HUES6 (cell line): ENCODE measurements at regions not wholly inside any gene's neighbourhood (a gene's known extent, or its start where the extent isn't known, plus 50 kb on each side); places are given as distances from the start of the nearest gene placed in this dataset.

Experiments used
- H3K27ac ChIP-seq: 2 replicates; pipeline ENCODE4 v1.7.0; 2013; ENCODE audit warnings: low read depth, mild to moderate bottlenecking, low read length, inconsistent platforms
- H3K27me3 ChIP-seq: 2 replicates; pipeline ENCODE4 v1.6.1; 2013; ENCODE audit warnings: low read length; ENCODE audit not compliant: control insufficient read depth, insufficient read depth
- H3K36me3 ChIP-seq: 2 replicates; pipeline ENCODE4 v1.6.1; 2013; ENCODE audit warnings: low read length; ENCODE audit not compliant: control insufficient read depth, insufficient read depth
- H3K4me1 ChIP-seq: 2 replicates; pipeline ENCODE4 v1.6.1; 2013; ENCODE audit warnings: low read length; ENCODE audit not compliant: control insufficient read depth, insufficient read depth
- H3K4me3 ChIP-seq: 2 replicates; pipeline ENCODE4 v1.5.1; 2013; ENCODE audit warnings: low read depth, low read length
- H3K9ac ChIP-seq: one replicate; pipeline ENCODE4 v1.6.1; 2013; ENCODE audit warnings: mild to moderate bottlenecking, low read length
- H3K9me3 ChIP-seq: 2 replicates; pipeline ENCODE4 v1.6.1; 2013; ENCODE audit warnings: low read depth, low read length; ENCODE audit not compliant: control insufficient read depth, insufficient read depth

DNA sequence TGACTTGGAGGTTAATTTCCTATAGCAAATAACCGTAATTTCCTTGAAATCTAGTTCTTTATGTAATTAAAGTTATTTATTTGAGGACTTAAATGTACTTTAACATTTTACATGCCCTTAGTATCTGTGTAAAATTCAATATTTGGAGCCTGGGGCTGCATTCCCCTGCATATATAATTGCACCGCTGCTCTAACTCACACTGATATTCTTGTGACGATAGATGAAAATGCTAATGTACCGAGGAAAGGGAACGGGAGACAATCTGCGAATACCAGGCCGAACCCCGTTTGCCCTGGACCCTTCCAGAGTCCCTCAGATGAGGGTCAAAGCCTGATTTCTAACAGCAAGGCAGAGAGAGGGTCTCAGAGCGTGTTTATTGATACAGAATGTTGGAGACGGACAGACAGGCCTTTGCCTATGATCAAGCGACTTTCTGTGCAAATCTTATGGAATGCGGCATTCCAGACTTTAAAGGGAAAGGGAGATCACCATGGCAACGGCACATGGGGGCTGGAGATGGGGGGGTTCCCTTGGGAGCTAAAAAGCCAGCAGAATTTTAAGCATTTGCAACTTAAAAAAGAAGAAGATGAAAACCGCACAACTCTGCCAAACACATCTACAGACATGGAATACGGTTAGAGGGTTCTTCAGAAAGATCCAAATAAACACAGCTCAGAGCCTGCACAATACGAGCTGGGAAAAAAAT lies 57.6 kb upstream of the TWIST2 start:
- Histone ChIP-seq H3K9me3 (0 out of 2 replicates have a peak, but pooled peaks cover 2% of the 10 kb centered on the region), H3K9ac (no peak overlapping the region), H3K36me3 (no peaks in the 10 kb centered on the region), H3K27ac (no peak overlapping the region), H3K27me3 (no peaks in the 10 kb centered on the region), H3K4me3 (no peak overlapping the region), H3K4me1 (no peaks in the 10 kb centered on the region)

GRCh38 chr2:238790833-238791230 lies 57.1 kb upstream of the TWIST2 start:
- Histone ChIP-seq H3K4me1 (no peaks in the 10 kb centered on the region), H3K9me3 (0 out of 2 replicates have a peak, but pooled peaks cover 2% of the 10 kb centered on the region), H3K4me3 (no peak overlapping the region)

GRCh38 chr2:238791354-238791753 lies 56.5 kb upstream of the TWIST2 start:
- H3K9ac ChIP-seq: no peak overlapping the region
- no peak overlapping the region for H3K27ac ChIP-seq
- no peaks in the 10 kb centered on the region for H3K36me3 ChIP-seq
- 0 out of 2 replicates have a peak, but pooled peaks cover 2% of the 10 kb centered on the region for H3K9me3 ChIP-seq
- no peaks in the 10 kb centered on the region for H3K4me1 ChIP-seq
- no peak overlapping the region for H3K4me3 ChIP-seq
- H3K27me3 ChIP-seq: peaks cover 2% of the 10 kb centered on the region; the same call in 1 of the 2 replicates

More at GRCh38 chr2:238790833-238791230, 57.1 kb upstream of the TWIST2 start:
- Histone ChIP-seq H3K9ac (no peak overlapping the region), H3K27me3 (no peaks in the 10 kb centered on the region), H3K27ac (no peak overlapping the region), H3K36me3 (no peaks in the 10 kb centered on the region)

GRCh38 chr2:238793306-238793705 lies 54.6 kb upstream of the TWIST2 start:
- H3K27me3 ChIP-seq: peaks cover 16% of the 10 kb centered on the region
- H3K9me3 ChIP-seq: 0 out of 2 replicates have a peak, but pooled peaks cover 2% of the 10 kb centered on the region
- H3K9ac ChIP-seq: no peak overlapping the region
- no peak overlapping the region for H3K27ac ChIP-seq
- H3K4me3 ChIP-seq: no peak overlapping the region
- H3K36me3 ChIP-seq: no peaks in the 10 kb centered on the region
- H3K4me1 ChIP-seq: no peaks in the 10 kb centered on the region

DNA sequence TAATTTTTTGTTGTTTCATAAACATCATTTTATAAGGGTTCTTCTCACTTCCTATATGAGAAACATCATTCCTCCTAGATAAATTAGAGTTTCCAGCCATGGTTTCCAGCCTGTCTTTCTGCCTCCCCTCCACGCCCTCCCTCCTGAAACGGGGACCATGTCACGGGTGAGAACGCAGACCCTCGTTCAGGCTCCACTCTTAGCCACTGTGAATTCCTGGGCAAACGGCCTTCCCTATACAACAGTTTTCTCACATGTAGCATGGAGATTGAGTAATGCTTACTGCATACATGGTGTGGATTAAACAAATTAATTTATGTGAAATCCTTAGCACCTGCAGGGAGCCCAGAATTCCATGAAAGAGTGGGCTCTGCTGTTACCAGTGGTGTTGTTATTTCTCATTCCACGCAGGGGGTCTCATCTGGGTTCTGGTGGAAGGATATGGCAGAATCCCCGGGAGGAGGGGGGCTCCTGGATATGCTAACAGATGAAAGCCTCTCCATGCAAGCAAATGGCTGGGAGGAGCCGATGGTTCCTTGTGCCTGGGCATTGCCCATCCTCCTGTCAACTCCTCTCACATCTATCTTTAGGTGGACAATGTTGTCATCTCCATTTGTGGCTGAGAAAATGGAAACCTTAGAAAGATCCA lies 54.0 kb upstream of the TWIST2 start:
- Histone ChIP-seq H3K36me3 (no peaks in the 10 kb centered on the region), H3K4me3 (no peak overlapping the region), H3K27ac (no peak overlapping the region), H3K9me3 (0 out of 2 replicates have a peak, but pooled peaks cover 2% of the 10 kb centered on the region), H3K4me1 (no peaks in the 10 kb centered on the region), H3K27me3 (peaks cover 16% of the 10 kb centered on the region), H3K9ac (no peak overlapping the region)

DNA sequence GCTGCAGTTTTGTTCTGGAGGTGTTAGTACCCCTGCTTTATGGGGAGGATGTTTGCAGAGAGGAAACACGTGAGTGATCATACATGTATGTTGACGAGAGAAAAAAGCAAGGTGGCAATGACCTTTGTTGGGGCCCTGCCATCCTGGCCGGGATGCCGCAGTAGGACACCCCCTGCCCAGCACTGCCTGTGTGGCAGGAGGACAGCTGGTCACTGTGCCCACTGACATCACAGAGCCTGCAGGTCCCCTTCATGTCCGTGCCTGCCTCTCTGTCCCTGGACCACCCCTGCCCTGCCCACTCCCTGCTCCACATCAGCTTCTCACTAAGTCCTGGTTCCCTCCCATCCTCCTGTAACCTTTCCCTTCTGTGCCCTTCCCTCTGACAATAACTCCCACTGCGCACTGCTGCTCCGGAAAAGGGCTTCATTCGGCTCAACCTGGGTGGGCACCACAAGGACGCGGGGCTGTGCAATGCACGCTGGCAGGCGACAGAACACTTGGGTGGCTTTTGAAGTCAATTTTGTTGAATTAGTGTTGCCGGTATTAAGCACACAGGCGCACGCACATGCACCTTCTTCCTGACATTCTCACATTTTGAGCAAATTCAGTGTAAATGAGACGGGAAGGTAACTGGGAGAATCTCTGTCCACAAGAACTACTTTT lies 51.5 kb upstream of the TWIST2 start:
- no peaks in the 10 kb centered on the region for H3K4me1 ChIP-seq

GRCh38 chr2:238797537-238797936 lies 50.3 kb upstream of the TWIST2 start:
- Histone ChIP-seq H3K27me3 (peaks cover 16% of the 10 kb centered on the region), H3K27ac (no peak overlapping the region), H3K4me3 (no peak overlapping the region), H3K36me3 (no peaks in the 10 kb centered on the region), H3K9me3 (0 out of 2 replicates have a peak, but pooled peaks cover 2% of the 10 kb centered on the region), H3K4me1 (no peaks in the 10 kb centered on the region), H3K9ac (no peak overlapping the region)

More for the DNA sequence above, 51.5 kb upstream of the TWIST2 start:
- no peak overlapping the region for H3K4me3 ChIP-seq
- no peak overlapping the region for H3K27ac ChIP-seq
- no peak overlapping the region for H3K9ac ChIP-seq
- no peaks in the 10 kb centered on the region for H3K36me3 ChIP-seq
- 0 out of 2 replicates have a peak, but pooled peaks cover 2% of the 10 kb centered on the region for H3K9me3 ChIP-seq
- H3K27me3 ChIP-seq: peaks cover 16% of the 10 kb centered on the region
